CD4-positive, alpha-beta T cell treated with Interleukin-21 for 1 hour (primary cell): ENCODE measurements at regions not wholly inside any gene's neighbourhood (a gene's known extent, or its start where the extent isn't known, plus 50 kb on each side); places are given as distances from the start of the nearest gene placed in this dataset.
"Not testable (repeated sequence)": the region's sequence is repeated elsewhere in the genome, so short reads cannot be mapped to it uniquely, and the experiment has no call there.

ENCODE experiments used
- DNase-seq: peaks from one replicate; pipeline ENCODE4 v3.0.0-alpha.2; 2020

DNA sequence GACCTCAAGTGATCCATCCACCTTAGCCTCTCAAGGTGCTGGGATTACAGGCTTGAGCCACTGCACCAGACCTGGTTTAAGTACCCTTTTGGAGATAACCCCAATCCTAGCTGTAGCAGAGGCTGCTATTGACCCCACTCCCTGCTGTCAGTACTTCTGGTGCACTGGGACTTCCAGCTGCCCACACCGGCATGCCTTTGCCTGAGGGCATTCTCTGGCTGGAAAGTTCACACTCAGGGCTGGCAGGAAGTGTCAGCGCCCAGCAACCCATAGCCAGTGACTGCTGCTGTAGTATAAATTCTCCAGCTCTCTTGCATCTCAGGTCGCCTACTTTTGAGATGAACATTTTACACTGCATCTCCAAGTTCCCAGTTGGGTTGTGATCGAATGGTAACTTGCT lies 75.3 kb downstream of the UTRN start:
- no peak for DNase-seq

DNA sequence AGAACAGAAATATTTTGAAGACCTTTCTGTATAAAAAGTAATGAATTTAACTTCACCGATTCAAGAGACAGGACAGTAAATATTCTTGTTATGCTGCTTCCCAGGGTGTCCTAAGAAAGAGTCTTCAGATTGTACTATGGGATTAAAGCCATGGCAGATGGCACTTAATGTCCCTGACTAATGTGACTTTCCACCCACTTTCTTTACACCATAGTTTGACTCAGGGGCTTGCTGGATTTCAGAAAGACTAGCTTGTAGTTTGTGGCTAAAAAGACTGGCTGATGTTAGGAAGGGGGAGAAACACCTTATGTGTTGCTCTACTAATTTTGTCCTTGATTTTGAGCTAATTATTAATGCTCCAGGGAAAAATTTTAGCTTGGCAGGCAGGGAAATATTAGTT lies 75.9 kb downstream of the UTRN start:
- no peak for DNase-seq

DNA sequence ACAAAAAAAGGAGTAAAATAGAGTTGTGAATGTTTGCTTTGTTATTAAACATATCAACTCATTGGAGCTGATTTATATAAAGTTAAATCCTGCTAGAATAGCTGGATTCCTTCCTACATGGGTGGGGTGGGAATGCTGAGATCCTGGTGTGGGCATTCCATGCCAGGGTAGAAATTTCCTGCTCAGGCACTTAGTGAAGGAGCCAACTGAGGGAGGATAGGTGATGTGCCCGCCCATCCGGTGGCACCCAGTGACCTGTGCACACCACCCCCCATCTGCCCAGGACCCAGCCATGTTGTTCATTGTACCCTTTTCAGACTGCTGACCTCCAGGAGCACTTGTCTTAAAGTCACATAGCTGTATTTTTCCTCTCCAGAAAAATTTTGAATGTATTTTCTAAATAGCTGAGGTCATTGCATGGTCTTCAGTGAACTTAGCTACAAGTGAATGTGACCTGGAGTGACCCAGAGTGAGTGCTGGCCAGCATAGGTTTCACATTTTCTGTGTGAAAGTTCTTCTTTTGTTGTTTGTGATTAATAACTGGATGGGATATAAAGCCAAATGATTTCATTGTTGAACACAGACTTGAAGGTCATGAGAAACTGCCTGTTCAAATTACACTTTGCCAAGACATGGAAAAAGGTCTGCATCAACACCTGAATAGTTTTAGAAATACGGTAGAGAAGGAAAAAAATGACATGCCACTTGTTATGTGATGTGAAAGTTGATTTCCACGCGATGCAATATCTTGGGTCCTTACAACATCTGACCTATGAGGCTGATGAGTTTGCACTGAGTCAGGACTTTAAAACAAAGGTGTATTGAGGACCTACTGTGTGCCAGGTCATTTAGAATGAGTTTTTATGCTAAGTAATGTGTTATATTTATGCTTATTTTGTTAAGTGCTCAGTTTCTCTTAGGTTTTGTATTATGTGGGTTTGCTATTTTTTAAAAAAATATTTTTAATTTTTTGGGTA lies 77.2 kb downstream of the UTRN start:
- DNase-seq: no peak

GRCh38 chr6:144364208-144364720 lies 79.1 kb downstream of the UTRN start:
- DNase-seq: no peak

GRCh38 chr6:144364782-144365181 lies 79.6 kb downstream of the UTRN start:
- no peak for DNase-seq

- DNase-seq: no peak
These were observed 80.1 kb downstream of the UTRN start for GRCh38 chr6:144365271-144365670.

- DNase-seq: not testable (repeated sequence)
These were observed 84.6 kb downstream of the UTRN start for GRCh38 chr6:144369696-144370095.

DNA sequence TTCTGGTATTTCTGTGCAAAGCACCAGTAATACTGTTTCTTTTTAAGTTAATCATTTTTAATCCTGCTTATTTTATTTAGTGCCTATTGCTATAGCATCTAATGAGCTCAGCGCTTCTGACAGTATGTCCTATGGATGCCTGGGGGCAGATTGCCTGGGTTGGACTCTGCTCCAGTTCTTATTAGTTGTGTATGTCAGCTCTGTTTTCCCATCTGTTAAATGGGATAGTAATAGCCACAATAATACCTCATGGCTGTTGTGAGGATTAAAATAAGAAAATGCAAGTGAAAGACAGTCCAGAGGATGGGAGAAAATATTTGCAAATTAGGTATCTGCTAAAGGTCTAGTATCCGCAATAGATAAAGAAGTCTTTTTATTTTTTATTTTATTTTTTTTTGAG lies 87.0 kb downstream of the UTRN start:
- DNase-seq: no peak

- DNase-seq: no peak
These were observed 87.8 kb downstream of the UTRN start for GRCh38 chr6:144372611-144373594.

GRCh38 chr6:144374525-144374924 lies 89.4 kb downstream of the UTRN start:
- DNase-seq: not testable (repeated sequence)

DNA sequence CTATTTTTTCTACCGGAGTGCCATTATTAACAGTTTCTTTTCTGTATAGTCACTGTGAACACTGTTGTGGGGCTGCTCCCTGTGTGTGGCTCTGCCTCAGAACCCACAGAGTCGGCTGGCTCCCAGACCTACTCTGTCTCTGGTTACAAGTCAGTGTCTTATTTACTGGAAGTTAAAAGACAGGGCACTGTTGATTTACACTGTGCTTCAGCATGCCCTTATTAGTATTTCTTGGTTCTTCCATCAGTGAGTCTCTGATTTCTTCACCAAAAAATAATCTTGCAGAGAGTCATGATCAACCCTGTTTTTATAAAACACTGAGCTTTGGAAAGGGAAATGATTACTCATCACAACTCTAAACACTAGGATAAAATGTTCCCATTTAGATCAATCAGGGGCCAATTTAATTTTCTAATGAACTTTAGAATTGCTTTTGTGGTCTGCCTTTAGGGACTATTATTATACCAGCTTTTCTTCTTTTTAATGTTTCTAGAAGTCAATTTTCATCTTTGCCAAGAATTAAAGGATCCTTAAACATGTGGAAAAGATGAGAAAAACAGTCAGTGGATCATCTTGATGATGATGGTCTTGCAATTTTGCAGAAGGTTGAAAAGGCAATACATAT lies 92.6 kb downstream of the UTRN start:
- DNase-seq: no peak

- no peak for DNase-seq
These were observed 93.3 kb downstream of the UTRN start for GRCh38 chr6:144378437-144378836.

DNA sequence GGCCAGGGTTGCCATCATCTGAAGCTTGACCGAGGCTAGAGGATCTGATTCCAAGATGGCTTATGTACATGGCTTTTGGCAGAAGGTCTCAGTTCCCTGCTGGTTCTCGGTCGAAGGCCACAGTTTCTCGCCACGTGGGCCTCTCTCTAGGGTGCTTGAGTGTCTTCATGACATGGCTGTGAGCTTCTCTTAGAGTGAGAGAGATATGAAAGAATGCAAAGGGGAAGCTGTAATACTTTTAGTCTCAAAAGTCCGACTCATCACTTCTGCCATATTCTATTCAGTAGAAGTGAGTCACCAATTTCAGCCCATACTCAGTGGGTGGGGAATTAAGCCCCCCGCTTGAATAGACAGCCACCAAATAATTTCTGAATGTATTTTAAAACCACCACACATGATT lies 94.2 kb downstream of the UTRN start:
- DNase-seq: no peak

DNA sequence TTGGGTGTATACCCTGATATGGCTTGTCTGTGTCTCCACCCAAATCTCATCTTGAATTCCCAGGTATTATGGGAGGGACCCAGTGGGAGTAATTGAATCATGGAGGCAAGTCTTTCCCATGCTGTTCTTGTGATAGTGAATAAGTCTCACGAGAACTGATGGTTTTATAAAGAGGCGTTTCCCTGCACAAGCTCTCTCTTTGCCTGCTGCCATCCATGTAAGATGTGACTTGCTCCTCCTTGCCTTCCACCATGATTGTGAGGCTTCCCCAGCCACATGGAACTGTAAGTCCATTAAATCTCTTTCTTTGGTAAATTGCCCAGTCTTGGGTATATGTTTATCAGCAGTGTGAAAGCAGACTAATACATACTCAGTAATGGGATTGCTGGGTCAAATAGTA lies 96.4 kb downstream of the UTRN start:
- DNase-seq: not testable (repeated sequence)

DNA sequence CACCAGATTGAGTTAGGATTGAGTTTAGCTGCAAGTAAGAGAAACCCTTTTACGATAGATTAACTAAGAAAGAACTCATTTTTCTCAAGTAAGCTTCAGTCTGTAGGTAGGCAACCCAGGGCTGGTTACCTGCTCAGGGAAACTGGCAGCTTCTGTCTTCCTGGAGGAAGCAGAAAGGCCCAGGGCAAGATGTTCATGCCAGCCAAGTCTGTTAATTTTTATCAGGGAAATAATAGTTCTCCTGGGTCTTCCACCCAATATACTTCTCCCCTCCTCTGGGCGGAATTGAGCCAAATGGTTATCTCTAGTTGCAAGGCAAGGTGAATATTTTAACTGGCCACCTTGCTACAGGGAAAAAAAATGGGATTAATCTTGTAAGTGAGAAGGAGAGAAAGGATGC lies 98.2 kb downstream of the UTRN start:
- DNase-seq: no peak

- no peak for DNase-seq
These were observed 99.3 kb downstream of the UTRN start for GRCh38 chr6:144384427-144384826.

- DNase-seq: not testable (repeated sequence)
These were observed 104.3 kb downstream of the UTRN start for GRCh38 chr6:144389474-144389873.

- DNase-seq: no peak
These were observed 105.1 kb downstream of the UTRN start for GRCh38 chr6:144390202-144390601.

DNA sequence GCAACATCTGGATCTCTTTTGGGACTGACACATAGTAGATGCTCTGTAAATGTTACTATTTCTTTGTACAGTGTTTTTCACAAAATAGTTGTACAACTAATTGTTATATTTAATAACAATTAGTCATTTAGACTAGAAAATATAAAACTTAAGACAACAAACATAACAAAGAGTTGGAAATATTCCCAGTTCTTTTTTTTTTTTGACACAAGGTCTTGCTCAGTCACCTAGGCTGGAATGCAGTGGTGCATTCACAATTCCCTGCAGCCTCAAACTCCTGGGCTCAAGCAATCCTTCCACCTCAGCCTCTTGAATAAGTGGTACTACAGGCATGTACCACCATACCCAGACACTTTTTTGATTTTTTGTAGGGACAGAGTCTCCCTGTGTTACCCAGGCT lies 105.8 kb downstream of the UTRN start:
- DNase-seq: no peak

GRCh38 chr6:144392536-144392935 lies 107.4 kb downstream of the UTRN start:
- no peak for DNase-seq

GRCh38 chr6:144394210-144394609 lies 109.1 kb downstream of the UTRN start:
- DNase-seq: no peak

- no peak for DNase-seq
These were observed 109.9 kb downstream of the UTRN start for GRCh38 chr6:144395014-144395413.

- no peak for DNase-seq
These were observed 110.7 kb downstream of the UTRN start for GRCh38 chr6:144395826-144396225.
